ENCODE measurements at regions not wholly inside any gene's neighbourhood (a gene's known extent, or its start where the extent isn't known, plus 50 kb on each side); places are given as distances from the start of the nearest gene placed in this dataset.
"Not testable (repeated sequence)": the region's sequence is repeated elsewhere in the genome, so short reads cannot be mapped to it uniquely, and the experiment has no call there.

GRCh38 chr13:80840316-80840976 is 499.5 kb upstream of the SPRY2 start:
- peak; percentile 86 for DNase-seq

GRCh38 chr13:80835902-80836301 is 495.0 kb upstream of the SPRY2 start:
- no peak for DNase-seq

GRCh38 chr13:80830431-80830830 is 489.5 kb upstream of the SPRY2 start:
- DNase-seq = no peak

DNA sequence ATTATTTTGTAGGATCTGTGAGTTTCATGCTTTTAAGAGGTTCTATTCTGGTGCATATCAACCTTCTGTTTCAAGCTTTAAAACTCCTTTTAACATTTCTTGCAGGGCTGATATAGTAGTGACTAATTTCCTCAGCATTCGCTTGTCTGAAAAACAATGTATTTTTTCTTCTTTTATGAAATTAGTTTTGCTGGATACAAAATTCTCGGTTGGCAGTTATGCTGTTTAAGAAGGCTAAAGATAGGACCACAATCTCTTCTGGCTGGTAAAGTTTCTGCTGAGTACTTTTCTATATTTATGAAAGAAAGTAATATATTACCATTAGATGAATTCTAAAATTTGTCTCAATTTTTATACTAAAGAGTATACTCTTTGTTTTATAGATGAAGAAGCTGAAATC is 487.8 kb upstream of the SPRY2 start:
- DNase-seq = no peak

GRCh38 chr13:80825276-80825675 is 484.4 kb upstream of the SPRY2 start:
- DNase-seq = no peak

DNA sequence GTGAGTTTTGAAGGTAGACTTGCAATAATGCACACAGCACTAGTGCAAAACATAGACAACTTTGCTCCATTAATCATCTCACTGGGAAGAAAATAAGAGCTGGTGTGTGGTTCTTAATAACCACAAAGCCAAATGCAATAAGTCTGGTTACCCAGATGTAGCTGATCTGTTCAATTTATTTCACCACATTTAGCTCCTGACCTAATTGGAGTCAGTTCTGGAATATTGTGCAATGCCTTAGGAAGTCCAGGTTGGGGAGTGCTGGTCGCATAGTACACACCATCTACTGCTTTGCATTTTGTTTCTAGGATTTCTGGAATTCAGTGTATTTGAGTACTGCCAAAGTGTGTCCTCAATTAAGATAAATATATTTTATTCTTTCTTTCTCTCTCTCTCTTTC is 483.3 kb upstream of the SPRY2 start:
- no peak for DNase-seq

GRCh38 chr13:80823472-80823871 is 482.5 kb upstream of the SPRY2 start:
- DNase-seq = no peak

GRCh38 chr13:80821466-80821865 is 480.5 kb upstream of the SPRY2 start:
- DNase-seq = no peak

DNA sequence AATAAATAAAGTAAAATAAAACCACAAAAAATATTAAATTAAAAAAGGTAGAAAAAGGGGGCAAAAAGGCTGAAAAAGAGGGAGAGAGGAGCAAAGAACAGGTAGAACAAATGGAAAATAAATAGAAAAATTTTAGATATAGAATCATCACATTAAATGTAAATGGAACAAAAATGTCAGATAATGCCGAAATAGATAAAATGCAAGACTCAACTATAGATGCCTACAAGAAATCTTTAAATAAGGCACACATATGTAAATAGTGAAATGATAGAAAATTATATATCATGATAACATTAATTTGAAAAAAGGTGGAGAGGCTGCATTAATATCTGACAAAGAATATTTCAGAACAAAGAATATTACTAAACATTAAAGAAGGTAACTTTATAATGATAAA is 477.1 kb upstream of the SPRY2 start:
- no peak for DNase-seq

- no peak for DNase-seq
These were observed 473.6 kb upstream of the SPRY2 start for GRCh38 chr13:80814541-80814940.

DNA sequence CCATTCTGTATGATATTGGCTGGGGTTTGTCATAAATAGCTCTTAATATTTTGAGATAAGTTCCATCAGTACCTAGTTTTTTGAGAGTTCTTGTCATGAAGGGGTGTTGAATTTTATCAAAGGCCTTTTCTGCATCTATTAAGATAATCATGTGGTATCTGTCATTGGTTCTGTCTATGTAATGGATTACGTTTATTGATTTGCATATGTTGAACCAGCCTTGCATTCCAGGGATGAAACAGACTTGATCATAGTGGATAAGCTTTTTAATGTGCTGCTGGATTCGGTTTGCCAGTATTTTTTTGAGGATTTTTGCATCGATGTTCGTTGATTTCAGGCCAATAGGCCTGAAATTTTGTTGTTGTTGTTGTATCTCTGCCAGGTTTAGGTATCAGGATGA is 469.4 kb upstream of the SPRY2 start:
- DNase-seq = not testable (repeated sequence)

DNA sequence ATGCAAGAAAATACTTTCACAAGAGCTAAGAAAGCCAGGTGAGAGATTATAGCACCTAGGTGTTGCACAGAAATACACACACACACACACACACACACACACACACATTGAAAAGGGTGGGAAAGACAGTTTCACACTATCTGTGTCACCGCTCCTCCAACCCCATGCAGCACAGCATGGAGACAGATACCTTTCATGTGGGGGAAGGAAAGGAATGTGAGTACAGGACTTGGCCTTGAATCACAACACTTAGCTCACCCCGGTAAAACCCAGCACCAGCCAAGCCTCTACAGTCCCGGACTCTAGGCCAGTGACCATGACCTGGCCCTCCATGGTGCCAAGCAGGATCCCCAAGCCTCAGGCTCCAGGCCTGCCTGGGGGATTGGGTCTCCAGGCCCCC is 462.0 kb upstream of the SPRY2 start:
- no peak for DNase-seq

- DNase-seq = no peak
These were observed 457.7 kb upstream of the SPRY2 start for GRCh38 chr13:80798576-80799133.

DNA sequence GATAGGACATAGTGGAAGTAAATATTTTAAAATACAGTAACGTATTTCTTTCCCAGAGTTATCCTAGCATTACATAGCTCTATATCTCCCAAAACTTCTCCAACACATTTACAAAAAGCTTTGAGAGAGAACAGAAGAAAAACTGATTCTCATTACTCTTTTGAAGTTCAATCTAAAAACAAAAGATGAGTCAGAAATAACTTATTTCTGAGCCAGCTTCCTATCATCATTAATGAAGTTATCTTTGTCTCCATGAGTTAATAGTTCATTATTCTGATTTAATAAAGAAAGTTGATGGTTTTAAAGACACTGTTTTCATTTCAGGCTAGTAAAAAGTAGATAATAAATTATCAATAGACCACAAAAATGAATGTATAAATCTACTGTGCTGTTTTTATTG is 446.7 kb upstream of the SPRY2 start:
- DNase-seq = no peak

DNA sequence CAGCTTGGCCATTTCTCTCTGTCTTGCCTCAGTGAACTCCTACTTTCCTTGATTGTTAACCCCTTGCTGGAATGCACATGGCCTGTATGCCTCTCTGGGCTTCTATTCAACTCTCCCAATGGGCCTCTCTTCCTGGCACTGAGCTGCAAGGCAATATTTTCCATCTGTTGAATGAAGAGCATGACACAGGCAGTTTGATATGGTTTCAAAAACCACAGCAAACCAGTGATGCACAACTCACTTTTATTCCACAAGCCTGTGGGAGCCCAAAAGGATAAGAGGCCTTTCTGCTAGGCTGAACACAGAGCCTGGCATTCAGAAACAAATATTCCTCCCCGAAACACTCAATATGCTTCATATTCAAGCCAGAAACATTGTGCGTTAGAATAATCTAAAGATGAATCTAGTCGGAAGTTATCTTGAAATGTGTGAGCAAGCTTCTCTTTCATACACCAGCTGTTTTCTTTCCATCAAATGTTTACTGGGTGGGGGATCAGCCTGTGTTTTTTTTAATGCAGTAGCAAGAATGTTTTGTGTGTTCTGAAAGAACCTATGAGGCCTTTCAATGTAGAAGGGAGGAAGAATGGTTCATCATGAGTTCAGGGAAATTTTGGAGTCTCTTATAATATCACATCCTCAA is 443.1 kb upstream of the SPRY2 start:
- no peak for DNase-seq

GRCh38 chr13:80782441-80782840 is 441.5 kb upstream of the SPRY2 start:
- peak; percentile 13 for DNase-seq

- DNase-seq = peak; percentile 76
These were observed 437.4 kb upstream of the SPRY2 start for GRCh38 chr13:80778297-80778696.

DNA sequence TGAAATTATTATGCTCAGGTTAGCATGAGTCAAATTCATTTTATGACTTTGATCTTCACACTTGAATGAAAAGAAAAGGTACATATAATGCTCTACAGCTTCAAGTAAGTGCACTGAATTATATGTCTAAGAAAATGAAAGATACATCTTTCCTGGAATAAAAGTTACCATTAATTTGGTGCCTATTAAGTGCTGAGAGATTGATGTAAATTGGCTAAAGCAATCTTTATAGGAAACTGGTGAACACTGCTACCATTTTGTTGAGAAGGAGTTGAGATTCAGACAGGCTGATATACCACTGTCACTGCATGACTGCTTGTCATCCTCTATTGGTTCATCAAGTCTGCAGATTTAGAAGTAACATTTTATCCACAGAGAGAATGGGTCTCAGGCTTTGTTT is 416.8 kb upstream of the SPRY2 start:
- DNase-seq = no peak

- DNase-seq = peak; percentile 85
These were observed 415.0 kb upstream of the SPRY2 start for GRCh38 chr13:80755910-80756309.

GRCh38 chr13:80754441-80754840 is 413.5 kb upstream of the SPRY2 start:
- no peak for DNase-seq

DNA sequence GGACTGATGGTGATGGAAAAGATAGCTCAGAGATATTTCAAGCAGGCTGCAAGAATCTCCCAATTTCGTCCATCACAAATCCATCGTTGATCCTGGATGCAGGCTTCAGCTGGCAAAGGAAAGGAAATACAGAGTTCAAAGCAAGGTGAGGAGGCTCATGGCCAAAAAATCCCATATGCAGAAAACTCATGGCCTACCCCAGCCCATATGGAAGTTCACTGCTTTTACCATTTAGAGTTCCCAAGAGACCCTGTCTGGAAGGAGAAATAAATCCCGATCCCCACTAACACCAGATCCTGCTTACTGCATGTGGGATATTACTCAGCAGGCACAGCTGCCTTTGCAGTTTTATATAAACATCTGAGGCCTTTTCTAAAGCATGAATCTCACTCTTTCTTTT is 412.9 kb upstream of the SPRY2 start:
- DNase-seq = peak; percentile 65

DNA sequence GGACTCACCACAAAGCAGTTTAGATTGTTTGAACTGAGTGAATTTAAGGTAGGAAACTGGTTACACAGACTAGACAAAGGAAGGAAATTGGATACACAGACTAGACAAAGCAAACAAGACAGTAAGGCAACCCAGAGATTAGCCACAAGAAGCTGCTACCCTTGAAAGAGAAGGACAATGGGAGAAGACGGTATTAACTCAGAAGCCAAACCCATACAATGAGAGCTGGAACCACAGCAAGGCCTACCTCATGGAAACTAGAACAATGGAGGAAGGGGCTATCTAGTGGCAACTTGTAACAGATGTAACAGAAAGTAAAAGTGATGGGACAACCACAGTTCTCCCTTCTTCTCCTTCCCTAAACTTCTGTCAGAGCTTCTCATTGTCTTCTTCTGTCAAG is 410.9 kb upstream of the SPRY2 start:
- peak; percentile 60 for DNase-seq

DNA sequence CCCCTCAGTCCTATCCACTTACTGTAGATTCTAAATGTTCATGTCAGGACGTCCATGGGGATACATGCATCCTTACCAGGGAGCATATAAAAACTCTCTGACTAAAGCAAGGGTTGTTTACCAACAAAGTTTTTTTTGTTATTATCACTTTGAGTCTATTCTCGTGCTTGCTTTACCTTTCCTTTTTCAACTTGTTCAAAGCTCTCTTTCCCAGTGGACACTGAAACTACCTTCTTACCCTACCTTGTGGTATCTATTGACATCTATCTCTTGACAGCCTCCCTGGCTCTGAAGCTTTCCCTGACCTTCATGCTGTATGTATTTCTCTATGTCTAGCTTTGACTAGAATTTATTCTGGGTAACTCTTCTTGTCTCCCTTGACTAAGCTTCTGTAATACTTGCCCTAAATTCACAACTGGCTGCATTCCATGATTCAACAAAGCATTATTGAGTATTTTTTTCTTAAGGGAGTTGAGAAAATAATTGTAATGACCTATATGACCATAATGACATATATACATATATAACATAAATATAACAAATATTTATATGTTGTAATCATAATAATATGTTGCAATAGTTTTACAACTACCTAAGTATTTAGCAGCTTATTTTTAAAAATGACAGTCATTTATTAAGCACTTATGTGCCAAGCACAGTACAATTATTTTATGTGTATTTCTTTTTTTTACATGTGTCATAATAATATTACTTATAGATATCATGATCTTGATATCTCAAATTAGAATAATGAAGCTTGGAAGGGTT is 403.4 kb upstream of the SPRY2 start:
- DNase-seq = no peak

- peak; percentile 84 for DNase-seq
These were observed 401.1 kb upstream of the SPRY2 start for GRCh38 chr13:80742033-80742432.
